MCF 10A (cell line): ENCODE measurements at regions not wholly inside any gene's neighbourhood (a gene's known extent, or its start where the extent isn't known, plus 50 kb on each side); places are given as distances from the start of the nearest gene placed in this dataset.

Source experiments
- BruUV-seq: library from RNA; stranded (reverse); fragments of 400-500 nt; replicated peaks from 2 replicates; lab custom pipeline; 2021; lab: Mats Ljungman, UMichigan
- CTCF ChIA-PET: fragments of 300-600 bp; sonication (Branson Sonifier 250); formaldehyde crosslinking; extraction: SDS; loops from one replicate; lab custom pipeline; 2021; ENCODE audit warnings: antibody characterized with exemption, inconsistent platforms; lab: Yijun Ruan, JAX
- POLR2A ChIA-PET: fragments of 300-600, 350-650 bp; sonication (Branson Sonifier 250); formaldehyde crosslinking; extraction: SDS; loops from one replicate; lab custom pipeline; 2020; ENCODE audit warnings: antibody characterized with exemption, inconsistent platforms; lab: Yijun Ruan, JAX
- DNase-seq: peaks from one replicate; pipeline ENCODE4 v3.0.0-alpha.2; 2018; ENCODE audit not compliant: unreplicated experiment
- H3K27ac Mint-ChIP-seq: one replicate; pipeline ENCODE4 v1.8.0; 2022; ENCODE audit warnings: mild to moderate bottlenecking, low read depth, mixed read lengths; ENCODE audit not compliant: unreplicated experiment
- H3K27me3 Mint-ChIP-seq: one replicate; pipeline ENCODE4 v1.8.0; 2022; ENCODE audit warnings: mixed read lengths; ENCODE audit not compliant: insufficient read depth, unreplicated experiment
- H3K36me3 Mint-ChIP-seq: one replicate; pipeline ENCODE4 v1.8.0; 2022; ENCODE audit warnings: mild to moderate bottlenecking, moderate library complexity, mixed read lengths; ENCODE audit not compliant: insufficient read depth, unreplicated experiment
- H3K4me1 Mint-ChIP-seq: one replicate; pipeline ENCODE4 v1.8.0; 2022; ENCODE audit warnings: mixed read lengths; ENCODE audit not compliant: insufficient read depth, unreplicated experiment
- H3K4me3 Mint-ChIP-seq: one replicate; pipeline ENCODE4 v1.8.0; 2022; ENCODE audit warnings: mild to moderate bottlenecking, moderate library complexity, mixed read lengths; ENCODE audit not compliant: unreplicated experiment
- H3K9me3 Mint-ChIP-seq: one replicate; pipeline ENCODE4 v1.8.0; 2022; ENCODE audit warnings: mixed read lengths; ENCODE audit not compliant: unreplicated experiment
- intact Hi-C: fragments of 100-400 bp; cut with micrococcal nuclease; formaldehyde crosslinking; loops from 2 replicates; pipeline ENCODE4 v1.14.1; 2022
- TF ChIP-seq, protein P1 (sequence below): fragments of 200-600 bp; IDR thresholded peaks from one replicate; pipeline ENCODE4 v1.8.0; 2022; ENCODE audit warnings: antibody characterized with exemption, mild to moderate bottlenecking; ENCODE audit not compliant: unreplicated experiment

DNA sequence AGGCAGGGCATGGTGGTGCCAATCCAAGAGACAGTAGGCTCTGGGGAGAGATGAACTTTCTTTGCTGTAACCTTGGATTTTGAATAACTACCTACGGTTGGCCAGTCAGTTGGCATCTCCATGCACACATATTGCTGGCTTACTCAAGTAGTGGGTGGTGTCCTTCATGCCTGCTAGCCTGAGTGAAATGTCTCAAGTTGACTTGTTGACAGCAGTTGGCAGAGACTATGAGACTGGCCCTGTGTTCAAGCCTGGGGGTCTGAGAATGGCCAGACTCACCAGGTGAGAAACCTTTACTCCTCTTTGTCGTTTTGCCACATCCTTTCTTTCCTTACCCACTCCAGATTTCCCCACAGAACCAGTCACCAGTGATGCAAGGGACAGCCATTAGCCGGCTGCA, 173.3 kb downstream of the MID1IP1 start:
- no peak for DNase-seq
- Mint-ChIP-seq H3K4me1 (no peaks in the 10 kb centered on the region), H3K27me3 (peaks cover 22% of the 10 kb centered on the region), H3K9me3 (no peaks in the 10 kb centered on the region), H3K36me3 (no peaks in the 10 kb centered on the region), H3K27ac (no peak overlapping the region), H3K4me3 (no peak overlapping the region)
- POLR2A ChIA-PET = no interaction called here
- intact Hi-C loops = no loop called here
- TF ChIP-seq, protein P1, sequence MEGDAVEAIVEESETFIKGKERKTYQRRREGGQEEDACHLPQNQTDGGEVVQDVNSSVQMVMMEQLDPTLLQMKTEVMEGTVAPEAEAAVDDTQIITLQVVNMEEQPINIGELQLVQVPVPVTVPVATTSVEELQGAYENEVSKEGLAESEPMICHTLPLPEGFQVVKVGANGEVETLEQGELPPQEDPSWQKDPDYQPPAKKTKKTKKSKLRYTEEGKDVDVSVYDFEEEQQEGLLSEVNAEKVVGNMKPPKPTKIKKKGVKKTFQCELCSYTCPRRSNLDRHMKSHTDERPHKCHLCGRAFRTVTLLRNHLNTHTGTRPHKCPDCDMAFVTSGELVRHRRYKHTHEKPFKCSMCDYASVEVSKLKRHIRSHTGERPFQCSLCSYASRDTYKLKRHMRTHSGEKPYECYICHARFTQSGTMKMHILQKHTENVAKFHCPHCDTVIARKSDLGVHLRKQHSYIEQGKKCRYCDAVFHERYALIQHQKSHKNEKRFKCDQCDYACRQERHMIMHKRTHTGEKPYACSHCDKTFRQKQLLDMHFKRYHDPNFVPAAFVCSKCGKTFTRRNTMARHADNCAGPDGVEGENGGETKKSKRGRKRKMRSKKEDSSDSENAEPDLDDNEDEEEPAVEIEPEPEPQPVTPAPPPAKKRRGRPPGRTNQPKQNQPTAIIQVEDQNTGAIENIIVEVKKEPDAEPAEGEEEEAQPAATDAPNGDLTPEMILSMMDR = no peak
- CTCF ChIA-PET = interaction anchor here (0.6 to 1.6 kb wide), 2 partner anchors 9 to 136 kb away, joined by 3 to 4 read pairs; no protein-coding TSS in a partner anchor
- no TSS peak for BruUV-seq

DNA sequence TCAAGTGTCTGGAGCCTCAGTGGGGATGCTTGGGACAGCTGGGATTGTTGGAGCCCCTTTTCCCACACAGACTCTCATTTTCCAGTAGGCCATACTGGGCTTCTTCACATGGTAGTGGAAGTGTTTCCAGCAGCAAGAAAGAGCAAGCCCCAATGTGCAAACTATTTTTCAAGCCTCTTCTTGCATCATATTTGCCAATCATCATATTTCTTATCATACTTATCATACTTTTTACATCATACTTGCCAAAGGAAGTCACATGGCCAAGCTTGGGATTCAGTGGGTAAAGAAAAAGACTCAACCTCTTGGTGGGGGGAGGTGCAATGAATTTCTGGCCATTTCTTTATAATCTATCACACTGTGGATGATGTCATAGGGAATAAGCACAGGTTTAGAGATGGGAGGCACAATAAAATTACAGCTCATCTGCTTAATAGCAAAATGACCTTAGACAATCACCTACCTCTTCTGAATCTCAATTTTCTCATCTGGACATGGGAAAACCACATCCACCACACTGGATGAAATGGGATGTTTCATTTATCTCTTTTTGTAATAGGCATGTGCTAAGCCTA, 174.2 kb downstream of the MID1IP1 start:
- Mint-ChIP-seq H3K36me3 (no peaks in the 10 kb centered on the region), H3K27ac (no peak overlapping the region), H3K4me3 (no peak overlapping the region), H3K9me3 (no peaks in the 10 kb centered on the region), H3K4me1 (no peaks in the 10 kb centered on the region), H3K27me3 (peaks cover 17% of the 10 kb centered on the region)
- TF ChIP-seq, protein P1 = no peak
- intact Hi-C loops = no loop called here
- ChIA-PET POLR2A (no interaction called here), CTCF (interaction anchor here (0.5 to 1.6 kb wide), 2 partner anchors 8 to 424 kb away, joined by 3 to 4 read pairs; no protein-coding TSS in a partner anchor)
- no peak for DNase-seq
- no TSS peak for BruUV-seq

DNA sequence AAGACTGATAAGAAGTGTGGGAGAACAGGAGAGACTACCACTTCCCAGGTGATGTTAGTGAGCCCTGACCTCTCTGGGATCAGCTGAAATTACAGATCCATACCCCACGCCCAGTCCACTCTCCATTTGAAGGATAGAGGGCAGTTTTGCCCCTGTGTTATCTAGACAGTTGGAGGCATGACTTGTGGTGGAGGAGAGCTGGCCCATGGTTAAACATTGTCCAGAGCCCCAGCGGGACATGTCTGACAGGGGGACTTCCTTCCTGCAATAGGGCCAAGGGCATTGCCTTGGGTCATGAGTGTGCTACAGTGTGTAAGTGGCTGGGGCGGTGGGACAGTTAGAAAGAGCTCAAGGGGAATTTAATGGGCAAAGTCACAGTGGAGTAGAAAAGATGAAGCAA, 181.1 kb downstream of the MID1IP1 start:
- ChIA-PET POLR2A (no interaction called here), CTCF (interaction anchor here (0.6 to 1.1 kb wide), 4 partner anchors 113 to 1918 kb away, joined by 3 to 6 read pairs (median 4); no protein-coding TSS in a partner anchor)
- Mint-ChIP-seq H3K4me1 (no peaks in the 10 kb centered on the region), H3K36me3 (no peaks in the 10 kb centered on the region), H3K9me3 (no peaks in the 10 kb centered on the region), H3K27me3 (peaks cover 50% of the 10 kb centered on the region), H3K4me3 (no peak overlapping the region), H3K27ac (no peak overlapping the region)
- TF ChIP-seq, protein P1 = no peak
- no TSS peak for BruUV-seq
- no peak for DNase-seq
- intact Hi-C loops = no loop called here

DNA sequence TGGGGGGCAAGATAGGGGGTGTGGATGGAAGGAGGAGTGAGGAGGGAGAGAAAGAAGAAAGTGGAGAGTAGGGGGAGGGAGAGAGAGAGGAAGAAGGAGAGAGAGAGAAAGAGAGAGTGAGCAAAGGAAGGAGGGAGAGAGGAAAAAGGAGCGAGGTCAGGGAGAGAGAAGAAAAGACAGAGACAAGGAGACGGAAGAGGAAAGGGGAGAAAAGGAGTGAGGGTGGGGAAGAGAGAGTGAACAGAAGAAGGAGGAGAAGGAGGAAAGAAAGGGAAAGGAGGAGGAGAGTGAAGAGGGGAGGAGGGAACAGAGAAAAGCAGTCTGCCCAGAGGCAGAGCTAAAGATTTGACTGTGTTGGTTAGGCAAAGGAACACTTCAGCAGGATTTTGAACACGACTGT, 181.6 kb downstream of the MID1IP1 start:
- H3K9me3 Mint-ChIP-seq = no peaks in the 10 kb centered on the region
- H3K36me3 Mint-ChIP-seq = no peaks in the 10 kb centered on the region
- BruUV-seq = no TSS peak
- TF ChIP-seq, protein P1 = no peak
- intact Hi-C loops = no loop called here
- DNase-seq = no peak
- ChIA-PET POLR2A (interaction anchor here (1.2 kb wide), 1 partner anchor 181 kb away, joined by 3 read pairs; the partner anchor contains the start of gene MID1IP1), CTCF (interaction anchor here (0.6 to 1.0 kb wide), 4 partner anchors 113 to 1917 kb away, joined by 3 to 6 read pairs (median 4); no protein-coding TSS in a partner anchor)
- H3K27me3 Mint-ChIP-seq = peaks cover 55% of the 10 kb centered on the region
- H3K4me3 Mint-ChIP-seq = no peak overlapping the region
- H3K27ac Mint-ChIP-seq = no peak overlapping the region
- H3K4me1 Mint-ChIP-seq = no peaks in the 10 kb centered on the region
